Uterus (tissue), 2 donors: ENCODE measurements at regions not wholly inside any gene's neighbourhood (a gene's known extent, or its start where the extent isn't known, plus 50 kb on each side); places are given as distances from the start of the nearest gene placed in this dataset.

ENCODE experiments used
- CTCF ChIP-seq, 4 experiments: fragments of 200-600 bp in 2 of 4; fragments of 450-650 bp in 2 of 4; sonication (generic) in 2 of 4; IDR thresholded peaks; one replicate each; pipeline ENCODE4 v1.5.1; 2016 to 2019; ENCODE audit warnings: antibody characterized with exemption in 4 of 4, mild to moderate bottlenecking in 2 of 4, moderate library complexity in 1 of 4
- POLR2A ChIP-seq, 2 donors: fragments of 450-650 bp; IDR thresholded peaks; one replicate each; pipeline ENCODE4 v1.6.1; 2016; ENCODE audit warnings: antibody characterized with exemption in 2 of 2, mild to moderate bottlenecking in 1 of 2, moderate library complexity in 1 of 2

GRCh38 chr14:101198398-101199027, 295.0 kb upstream of the RTL1 start:
- TF ChIP-seq CTCF (IDR thresholded peaks at IDR 0.05) (no peak), POLR2A (IDR thresholded peaks at IDR 0.05) (no peak)
